Liver (tissue), 3 donors: ENCODE measurements at regions not wholly inside any gene's neighbourhood (a gene's known extent, or its start where the extent isn't known, plus 50 kb on each side); places are given as distances from the start of the nearest gene placed in this dataset.

ENCODE experiments used
- CTCF ChIP-seq: fragments of 150-350 bp; IDR thresholded peaks from 2 replicates; pipeline ENCODE4 v1.5.1; 2017; ENCODE audit warnings: improper control_type of control experiment, low read depth, low read length; ENCODE audit not compliant: missing input control
- GABPA ChIP-seq, 2 donors: IDR thresholded peaks in 1 of 2; conservative IDR thresholded peaks in 1 of 2; 2 replicates each; pipeline ENCODE4 v1.6.1; 2016; ENCODE audit warnings: antibody characterized with exemption in 2 of 2, mild to moderate bottlenecking in 1 of 2, moderate library complexity in 1 of 2
- HNF4A ChIP-seq, 2 donors: conservative IDR thresholded peaks; 2 replicates each; pipeline ENCODE4 v1.6.1; 2016; ENCODE audit warnings: antibody characterized with exemption in 2 of 2, mild to moderate bottlenecking in 2 of 2
- JUND ChIP-seq, 2 donors: IDR thresholded peaks; 2 replicates each; pipeline ENCODE4 v1.6.1; 2016; ENCODE audit warnings: antibody characterized with exemption in 2 of 2
- MAX ChIP-seq: IDR thresholded peaks from 2 replicates; pipeline ENCODE4 v1.6.1; 2016; ENCODE audit warnings: antibody characterized with exemption
- RAD21 ChIP-seq, 2 donors: IDR thresholded peaks; 2 replicates each; pipeline ENCODE4 v1.6.1; 2016; ENCODE audit warnings: antibody characterized with exemption in 2 of 2, mild to moderate bottlenecking in 2 of 2
- REST ChIP-seq: IDR thresholded peaks from 2 replicates; pipeline ENCODE4 v1.6.1; 2016; ENCODE audit warnings: antibody characterized with exemption, mild to moderate bottlenecking
- RXRA ChIP-seq, 2 donors: IDR thresholded peaks; 2 replicates each; pipeline ENCODE4 v1.6.1; 2017 to 2018; ENCODE audit warnings: antibody characterized with exemption in 2 of 2, mild to moderate bottlenecking in 1 of 2
- TAF1 ChIP-seq: conservative IDR thresholded peaks from 2 replicates; pipeline ENCODE4 v1.6.1; 2016; ENCODE audit warnings: antibody characterized with exemption, mild to moderate bottlenecking
- YY1 ChIP-seq: IDR thresholded peaks from 2 replicates; pipeline ENCODE4 v1.6.1; 2016; ENCODE audit warnings: antibody characterized with exemption, mild to moderate bottlenecking
- donor health status: healthy.
- donor health status: healthy.

GRCh38 chr10:71125749-71126107 lies 86.6 kb upstream of the UNC5B start:
- TF ChIP-seq CTCF (no peak), RAD21 (IDR thresholded peaks at IDR 0.05) (no peak), GABPA (IDR thresholded peaks at IDR 0.05 in 1 of 2, conservative IDR thresholded peaks at IDR 0.05 in 1 of 2) (no peak), TAF1 (no peak), YY1 (no peak), REST (no peak), RXRA (IDR thresholded peaks at IDR 0.05) (no peak), MAX (no peak), JUND (IDR thresholded peaks at IDR 0.05) (no peak), HNF4A (conservative IDR thresholded peaks at IDR 0.05) (no peak)
